RPMI7951 (cell line): ENCODE measurements at regions not wholly inside any gene's neighbourhood (a gene's known extent, or its start where the extent isn't known, plus 50 kb on each side); places are given as distances from the start of the nearest gene placed in this dataset.

ENCODE experiments used
- DNase-seq: peaks from one replicate; pipeline ENCODE4 v3.0.0-alpha.2; 2012; ENCODE audit warnings: low read depth

- no peak for DNase-seq
Observed at GRCh38 chr1:2916706-2917105, 104.6 kb upstream of the ACTRT2 start.

- DNase-seq = no peak
Observed at GRCh38 chr1:2917284-2917683, 104.0 kb upstream of the ACTRT2 start.

GRCh38 chr1:2918441-2918840 lies 102.8 kb upstream of the ACTRT2 start:
- no peak for DNase-seq

DNA sequence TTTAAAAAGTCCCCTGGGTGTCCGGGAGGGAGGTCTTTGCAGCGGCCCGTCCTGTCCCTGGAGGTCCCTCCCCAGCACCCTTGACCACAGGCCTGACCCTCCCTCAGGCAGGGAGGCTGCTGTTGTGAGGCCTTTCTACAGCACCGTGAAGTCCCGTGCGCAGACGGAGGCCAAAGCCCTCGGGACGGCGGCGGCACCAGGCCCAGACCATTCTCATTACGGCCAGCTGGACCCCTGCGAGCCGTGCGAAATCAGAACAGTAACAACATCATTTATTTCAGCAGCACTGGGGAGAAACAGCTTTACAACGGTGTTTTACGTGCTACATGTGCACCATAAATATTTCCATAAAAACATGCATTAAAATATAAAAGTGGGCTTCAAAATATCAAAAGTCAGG lies 101.4 kb upstream of the ACTRT2 start:
- DNase-seq = no peak

GRCh38 chr1:2920421-2921015 lies 100.7 kb upstream of the ACTRT2 start:
- DNase-seq = no peak

GRCh38 chr1:2921970-2922686 lies 99.1 kb upstream of the ACTRT2 start:
- DNase-seq = no peak

DNA sequence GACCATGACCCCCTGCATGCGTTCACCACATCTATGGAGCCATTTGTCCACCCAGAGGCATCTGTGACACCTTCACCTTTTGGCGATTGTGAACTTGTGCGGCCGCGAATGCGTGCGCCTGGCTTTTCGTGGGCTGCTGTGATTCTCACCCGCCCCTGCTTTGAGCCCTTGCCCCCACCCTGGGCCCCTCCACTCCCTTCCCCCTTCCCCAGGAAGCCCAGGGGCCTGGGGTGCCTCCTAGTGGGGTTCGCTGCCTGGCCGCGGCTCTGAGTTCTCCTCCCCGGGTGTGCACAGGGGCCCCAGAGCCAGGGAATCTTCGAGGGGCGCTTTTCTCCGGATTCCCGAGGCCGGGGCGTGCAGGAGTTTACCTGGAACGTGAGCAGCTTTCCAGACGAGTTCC lies 97.9 kb upstream of the ACTRT2 start:
- no peak for DNase-seq

GRCh38 chr1:2925291-2925690 lies 96.0 kb upstream of the ACTRT2 start:
- no peak for DNase-seq

DNA sequence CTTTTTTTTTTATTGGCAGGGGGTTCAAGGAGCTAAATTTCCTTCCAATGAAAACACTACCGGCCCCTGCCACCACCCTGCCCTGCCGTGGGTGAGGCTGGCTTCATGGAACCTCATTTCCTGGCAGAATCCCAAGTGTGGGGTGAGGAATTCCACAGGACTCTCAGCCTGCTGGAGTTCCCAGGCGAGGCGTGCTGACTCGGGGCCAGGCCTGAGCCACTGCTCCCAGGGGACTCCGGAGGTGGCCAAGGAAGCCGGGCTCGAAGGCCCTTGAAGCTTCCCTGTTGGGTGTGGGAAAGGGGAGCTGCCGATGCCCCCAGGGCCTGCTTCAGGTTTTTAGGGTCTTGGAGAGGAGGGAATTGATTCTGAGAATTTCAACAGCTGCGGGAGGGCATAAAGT lies 95.3 kb upstream of the ACTRT2 start:
- no peak for DNase-seq

GRCh38 chr1:2926447-2927055 lies 94.7 kb upstream of the ACTRT2 start:
- no peak for DNase-seq

DNA sequence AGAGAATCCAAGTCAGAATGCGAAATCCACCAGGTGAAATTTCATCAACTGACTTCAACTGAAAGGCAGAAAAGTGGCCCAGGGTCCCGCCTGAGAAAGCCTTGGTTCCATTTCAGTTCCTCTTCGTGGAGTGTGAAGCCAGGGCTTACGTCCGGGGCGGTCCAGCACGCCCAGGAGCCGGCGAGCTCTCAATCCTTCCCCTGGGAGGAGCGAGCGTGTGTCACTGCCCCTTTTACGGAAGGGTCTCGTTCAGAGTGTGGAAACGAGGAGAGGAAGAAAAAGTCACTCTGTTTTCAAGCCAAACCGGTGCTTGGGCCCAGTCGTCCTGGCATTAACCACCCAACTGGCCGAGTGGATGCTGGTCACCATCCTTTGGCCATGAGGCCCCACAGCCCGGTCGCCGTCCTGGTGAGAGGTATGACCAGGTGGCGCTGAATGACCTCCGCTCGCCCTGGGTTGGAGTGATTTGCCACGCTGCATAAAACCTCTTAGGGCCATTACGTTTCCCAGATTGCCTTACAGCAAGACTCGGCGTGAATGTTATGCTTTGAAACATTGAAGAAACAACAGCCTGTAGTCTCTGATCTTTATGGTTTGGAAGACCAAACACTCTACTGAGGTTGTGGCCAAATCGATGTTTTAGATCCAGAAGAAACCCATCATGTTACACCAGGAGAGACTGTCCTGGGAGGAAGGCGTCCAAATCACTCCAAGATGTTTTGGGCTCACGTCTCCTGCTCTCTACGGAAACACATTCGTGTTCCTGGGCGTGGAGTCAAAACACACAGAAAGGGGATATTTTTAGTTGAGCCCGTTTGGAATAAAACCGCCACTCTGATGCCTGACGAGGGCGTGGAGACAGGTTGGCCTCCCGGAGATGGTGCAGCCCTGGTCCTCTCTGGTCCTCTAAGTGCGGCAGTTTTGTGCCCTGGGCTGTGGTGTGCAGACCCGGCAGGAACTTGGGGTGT lies 93.6 kb upstream of the ACTRT2 start:
- no peak for DNase-seq

DNA sequence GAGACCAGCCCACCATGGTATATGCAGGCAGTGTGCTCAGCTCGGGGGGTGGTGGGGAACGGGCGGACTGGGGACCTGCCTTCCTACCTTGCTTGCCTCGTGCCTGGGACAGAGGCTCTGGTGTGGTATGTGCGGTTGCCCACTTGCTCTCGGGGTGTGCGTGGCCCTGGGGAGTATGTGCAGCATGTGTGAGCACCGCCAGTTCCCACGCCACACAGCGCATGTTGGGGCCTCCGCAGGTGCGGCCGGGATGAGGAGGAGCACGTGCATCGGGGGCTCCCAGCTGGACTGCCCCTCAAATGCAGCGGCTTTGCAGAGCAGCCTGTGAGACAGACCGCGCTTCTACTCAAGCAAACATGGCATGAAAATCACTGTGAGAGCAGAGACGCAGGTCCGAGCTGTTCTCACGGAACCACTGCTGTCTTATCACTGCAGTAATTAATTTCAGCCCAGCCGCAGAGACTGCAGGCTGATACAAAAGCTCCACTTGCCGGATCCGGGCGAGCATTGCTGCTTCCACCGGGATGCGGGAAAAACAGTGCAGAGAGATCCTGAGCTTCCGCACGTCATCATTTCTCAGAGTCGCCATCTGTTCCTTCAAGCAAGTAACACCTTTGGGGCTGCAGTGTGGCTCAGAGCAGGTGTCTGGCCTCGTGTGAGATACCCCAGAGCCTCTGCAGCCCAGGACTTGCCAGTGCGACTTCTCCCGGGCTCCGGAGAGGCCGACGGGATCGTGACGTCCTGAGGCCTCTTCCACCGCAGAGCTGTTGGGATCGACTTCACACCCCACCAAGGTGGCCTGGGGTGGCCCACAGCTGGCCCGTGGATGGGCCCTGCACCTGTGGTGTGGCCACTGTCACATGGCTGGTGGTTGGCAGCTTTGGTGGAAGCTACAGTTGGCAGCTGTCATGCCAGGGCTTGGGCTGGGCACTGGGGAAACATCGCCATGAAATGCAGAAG lies 92.6 kb upstream of the ACTRT2 start:
- no peak for DNase-seq

DNA sequence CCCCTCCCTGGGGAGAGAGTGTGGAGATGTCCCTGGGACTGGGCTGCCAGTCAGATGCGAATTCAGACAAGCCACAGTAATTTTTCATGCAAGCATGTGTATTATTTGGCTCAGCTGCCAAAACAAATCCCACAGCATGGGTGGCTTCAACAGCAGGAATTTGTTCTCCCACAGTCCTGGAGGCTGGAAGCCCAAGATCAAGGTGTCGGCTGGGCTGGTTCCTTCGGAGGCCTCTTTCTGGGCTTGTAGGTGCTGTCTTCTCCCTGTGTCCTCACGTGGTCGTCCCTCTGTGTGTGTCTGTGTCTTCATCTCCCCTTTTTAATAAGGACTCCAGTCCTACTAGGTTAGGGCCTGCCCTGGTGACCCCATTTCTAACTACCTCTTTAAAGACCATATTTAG lies 91.9 kb upstream of the ACTRT2 start:
- DNase-seq = no peak

- no peak for DNase-seq
Observed at GRCh38 chr1:2930016-2930815, 91.1 kb upstream of the ACTRT2 start.

DNA sequence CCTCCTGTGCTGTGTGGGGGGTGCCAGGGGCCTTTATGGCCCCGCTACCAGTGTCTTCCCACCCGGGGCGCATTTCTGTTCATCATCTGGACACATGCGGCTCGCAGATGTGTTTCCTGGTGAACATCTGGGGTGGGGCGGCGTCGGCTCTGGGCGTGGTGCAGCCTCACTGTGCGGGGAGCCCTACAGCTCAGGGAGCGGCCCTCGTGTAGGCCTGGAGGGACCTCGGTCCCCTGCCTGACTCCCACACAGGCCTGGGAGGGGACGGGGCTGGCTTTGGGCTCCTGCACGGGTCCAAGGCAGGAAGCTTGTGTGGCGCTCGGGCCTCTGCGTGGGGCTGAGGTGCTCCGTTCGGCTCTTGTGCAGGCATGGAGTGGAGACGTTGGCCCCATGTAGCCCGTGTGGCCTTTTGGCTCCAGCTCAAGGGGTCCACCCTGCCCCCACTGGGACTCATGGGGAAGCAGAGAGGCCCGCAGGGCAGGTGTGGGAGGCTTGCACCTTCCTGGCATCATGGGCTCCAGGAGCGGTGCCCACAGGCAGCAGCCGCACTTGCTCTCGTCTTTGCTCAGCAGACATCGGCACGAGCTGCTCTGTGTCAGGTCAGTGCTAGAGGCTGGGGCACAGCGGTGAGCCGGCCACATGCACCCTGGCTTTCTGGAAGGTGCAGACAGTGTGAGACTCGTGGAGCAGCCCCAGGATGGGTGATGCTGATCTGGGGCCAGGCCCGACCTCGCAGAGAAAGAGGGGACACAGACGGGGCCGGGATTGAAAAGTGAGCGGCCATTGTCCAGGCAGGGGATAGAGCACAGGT lies 90.1 kb upstream of the ACTRT2 start:
- no peak for DNase-seq

DNA sequence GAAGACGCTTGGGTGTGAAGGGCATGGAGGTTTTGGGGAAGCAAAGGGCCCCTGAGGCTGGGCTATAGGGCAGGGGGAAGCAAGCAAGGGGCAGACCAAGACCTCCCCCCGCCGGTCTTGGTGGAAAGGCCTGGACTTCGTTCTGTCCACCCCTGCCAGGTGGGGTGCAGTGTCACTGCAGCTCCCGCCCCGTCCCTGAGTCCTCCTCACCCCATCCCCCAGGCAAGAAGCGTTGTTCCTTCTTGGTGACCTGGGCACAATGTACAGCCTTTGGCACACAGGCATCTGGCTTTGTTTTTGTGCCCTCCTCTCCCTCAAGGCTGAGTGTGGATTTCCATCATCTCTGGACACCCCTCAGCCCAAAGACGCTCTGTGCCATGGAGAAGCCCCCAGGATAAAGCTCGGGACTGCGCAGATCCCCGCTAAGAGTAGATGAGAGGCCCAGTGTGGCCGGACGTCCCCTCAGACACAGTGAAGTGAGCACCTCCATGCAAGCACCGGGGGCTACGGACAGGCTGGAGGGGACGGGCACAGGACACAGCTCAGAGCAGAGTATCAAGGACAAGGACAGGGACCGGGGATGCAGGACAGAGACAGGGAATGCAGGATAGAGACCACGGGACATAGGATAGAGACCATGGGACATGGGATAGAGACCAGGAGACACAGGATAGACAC lies 89.4 kb upstream of the ACTRT2 start:
- no peak for DNase-seq

GRCh38 chr1:2932671-2933350 lies 88.5 kb upstream of the ACTRT2 start:
- DNase-seq = no peak
